Activated CD4-positive, alpha-beta T cell treated with anti-CD3 and anti-CD28 coated beads, Interleukin-10, Interleukin-2, amounts not matched to agents 100 ng/mL and 50 ng/mL, durations not matched to agents 16 hours and 8 hours (primary cell): ENCODE measurements at regions not wholly inside any gene's neighbourhood (a gene's known extent, or its start where the extent isn't known, plus 50 kb on each side); places are given as distances from the start of the nearest gene placed in this dataset.

Source experiments
- DNase-seq: peaks from one replicate; pipeline ENCODE4 v3.0.0-alpha.2; 2020

DNA sequence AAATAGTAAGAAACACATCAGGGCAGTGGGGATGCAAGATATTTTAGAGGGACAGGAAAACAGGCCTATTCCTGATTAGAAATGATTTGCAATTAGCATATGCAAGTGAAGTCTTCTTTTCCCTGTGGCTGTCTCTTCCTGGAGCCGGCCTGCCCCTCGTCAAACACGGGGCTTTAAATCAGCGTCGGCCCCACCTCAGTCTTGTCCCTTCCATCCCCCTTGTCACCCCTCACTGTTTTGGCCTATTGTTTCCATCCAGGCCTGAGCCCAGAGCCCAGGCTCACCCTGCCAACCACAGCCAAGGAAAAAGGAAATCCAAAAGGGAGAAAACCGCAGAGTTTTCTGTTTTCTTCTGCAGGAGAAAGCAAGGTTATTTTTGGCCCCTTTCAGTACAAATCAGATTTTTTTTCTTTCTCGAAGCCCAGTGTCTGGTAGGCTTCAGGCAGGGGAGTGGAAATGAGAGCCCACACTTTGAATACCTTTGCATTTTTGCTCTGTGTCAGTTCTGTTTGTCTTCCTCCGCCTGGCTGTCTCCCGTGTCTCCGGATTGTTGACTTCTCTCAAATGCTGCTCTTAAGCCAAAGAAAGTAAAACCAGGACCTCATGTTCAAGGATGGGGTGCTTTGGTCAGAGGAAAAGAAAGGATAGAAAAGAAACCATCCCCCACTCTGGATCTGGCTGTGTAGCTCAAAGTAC, 399.9 kb upstream of the CDH11 start:
- DNase-seq: no peak

DNA sequence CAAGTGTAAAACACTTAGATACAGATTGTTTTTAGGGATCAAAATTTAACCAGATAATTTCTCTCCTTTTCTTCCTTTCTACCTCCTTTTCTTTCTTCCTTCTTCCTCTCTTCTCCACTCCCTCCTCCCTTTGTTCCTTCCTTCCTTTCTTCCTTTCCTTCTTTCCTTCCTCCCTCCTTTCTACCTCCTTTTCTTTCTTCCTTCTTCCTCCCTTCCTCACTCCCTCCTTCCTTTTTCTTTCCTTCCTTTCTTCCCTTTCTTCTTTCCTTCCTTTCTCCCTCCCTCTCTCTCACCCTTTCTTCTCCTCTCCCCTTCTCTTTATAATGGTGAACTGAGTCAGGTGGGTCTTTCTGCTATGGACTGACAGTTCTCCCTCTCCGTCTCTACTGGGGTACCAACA, 397.5 kb upstream of the CDH11 start:
- DNase-seq: no peak

DNA sequence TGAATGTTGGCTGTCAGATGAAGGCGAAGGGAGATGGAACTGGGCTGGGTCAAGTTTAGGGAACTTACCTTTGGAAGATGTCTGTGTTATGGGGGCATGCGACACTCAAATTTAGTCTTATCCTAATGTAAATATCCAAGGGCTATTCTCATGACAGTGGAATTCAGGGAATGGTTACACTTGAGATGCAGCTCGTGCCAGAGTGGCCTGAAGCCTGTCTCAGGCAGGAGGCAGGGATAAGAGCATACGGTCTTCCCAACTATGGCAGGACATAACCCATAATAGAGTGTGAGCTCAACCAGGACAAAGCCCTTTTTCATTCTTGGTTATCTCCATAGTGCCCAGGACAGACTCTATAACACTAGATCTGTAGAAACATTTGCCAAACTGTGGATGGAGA, 393.3 kb upstream of the CDH11 start:
- no peak for DNase-seq

DNA sequence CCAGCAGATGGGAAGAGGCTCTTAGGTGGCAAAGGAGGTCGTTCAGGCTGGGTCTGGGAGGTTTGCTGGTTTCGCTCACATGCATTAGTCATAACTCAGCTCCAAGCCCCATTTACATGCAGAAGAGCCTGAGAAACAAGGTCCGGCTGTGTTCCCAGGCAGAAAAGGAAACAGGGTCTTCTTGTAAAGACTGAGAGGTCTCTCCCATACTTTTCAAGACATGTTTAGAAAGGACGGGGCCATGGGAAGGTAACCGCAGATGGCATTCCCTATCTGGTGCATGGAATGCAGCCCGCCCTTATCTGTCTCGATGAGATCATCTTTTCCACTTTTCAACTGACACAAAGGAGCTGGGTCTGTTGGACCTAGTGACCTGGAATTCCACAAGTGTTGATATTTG, 389.0 kb upstream of the CDH11 start:
- no peak for DNase-seq

DNA sequence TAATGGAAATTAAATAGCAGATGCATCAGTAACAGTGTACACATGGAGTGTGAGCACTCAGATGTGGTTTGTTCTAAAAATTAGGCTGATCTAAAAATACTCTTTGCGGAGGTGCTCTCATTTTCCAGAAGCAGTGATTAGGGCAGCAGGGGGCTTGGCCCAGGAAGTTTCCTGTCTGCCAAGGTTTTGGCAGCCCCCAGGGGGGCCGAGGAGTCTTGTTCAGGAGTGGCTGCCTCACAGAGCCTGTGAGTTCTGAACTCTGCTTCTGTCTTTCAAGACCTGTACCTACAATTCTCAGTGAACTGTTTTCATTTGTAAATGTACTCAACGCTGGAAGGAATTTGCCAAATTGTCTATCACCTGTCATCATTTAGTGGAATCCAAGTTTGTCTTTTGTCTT, 388.4 kb upstream of the CDH11 start:
- DNase-seq: no peak

DNA sequence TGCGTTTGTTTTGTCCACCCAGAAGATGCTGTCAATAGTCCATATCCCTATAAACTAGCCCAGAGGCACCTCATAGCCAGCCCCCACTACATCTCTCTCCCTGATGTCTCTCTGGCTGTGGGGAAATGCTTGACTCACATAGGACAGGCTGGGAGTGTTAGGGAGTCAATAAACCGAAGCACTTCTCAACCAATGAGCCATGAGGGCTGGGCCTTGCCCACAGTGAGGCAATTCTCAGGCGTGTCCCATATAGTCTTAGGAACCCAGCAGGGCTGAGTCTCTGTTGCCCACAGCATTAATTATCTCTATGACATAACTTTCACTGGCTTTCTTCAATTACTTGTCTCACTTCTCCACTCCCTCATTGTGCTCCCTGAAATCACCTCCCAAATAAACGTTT, 387.3 kb upstream of the CDH11 start:
- DNase-seq: no peak

DNA sequence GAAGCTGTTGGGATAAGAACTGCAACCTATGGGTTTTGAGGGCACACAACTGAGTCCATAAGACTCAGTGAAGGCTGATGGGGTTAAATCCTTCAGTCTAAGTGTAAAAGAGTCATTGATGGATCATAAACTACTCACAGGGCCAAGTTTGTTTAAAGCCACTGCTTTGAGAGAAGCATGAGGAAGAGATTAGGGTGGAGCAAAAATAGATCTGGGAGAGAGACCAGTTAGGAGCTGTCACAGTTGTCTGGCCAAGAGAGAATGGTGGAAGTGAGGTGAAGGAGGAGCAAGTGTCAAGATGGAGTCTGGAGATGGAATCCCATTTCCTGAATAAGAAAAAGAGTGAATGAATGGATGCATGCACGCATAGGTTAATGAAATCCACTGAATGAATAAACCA, 379.1 kb upstream of the CDH11 start:
- no peak for DNase-seq

DNA sequence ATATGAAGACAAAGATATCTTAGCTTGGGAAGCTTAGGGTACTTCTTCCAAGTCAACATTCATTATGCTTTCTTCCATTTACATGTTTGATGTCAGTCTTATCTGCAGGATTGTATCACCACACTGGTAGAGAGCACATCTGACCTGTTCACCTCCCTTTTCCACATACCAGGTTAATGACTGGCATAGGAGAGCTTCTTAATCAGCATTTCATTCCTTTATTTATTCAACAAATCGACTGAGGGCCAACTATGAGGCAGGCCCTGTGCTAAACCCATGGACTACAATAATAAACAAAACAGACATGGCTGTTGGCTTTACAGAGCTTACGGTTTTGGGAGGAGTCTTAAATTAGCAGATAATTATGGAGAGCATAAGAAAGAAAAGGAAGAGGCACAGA, 378.1 kb upstream of the CDH11 start:
- DNase-seq: no peak

DNA sequence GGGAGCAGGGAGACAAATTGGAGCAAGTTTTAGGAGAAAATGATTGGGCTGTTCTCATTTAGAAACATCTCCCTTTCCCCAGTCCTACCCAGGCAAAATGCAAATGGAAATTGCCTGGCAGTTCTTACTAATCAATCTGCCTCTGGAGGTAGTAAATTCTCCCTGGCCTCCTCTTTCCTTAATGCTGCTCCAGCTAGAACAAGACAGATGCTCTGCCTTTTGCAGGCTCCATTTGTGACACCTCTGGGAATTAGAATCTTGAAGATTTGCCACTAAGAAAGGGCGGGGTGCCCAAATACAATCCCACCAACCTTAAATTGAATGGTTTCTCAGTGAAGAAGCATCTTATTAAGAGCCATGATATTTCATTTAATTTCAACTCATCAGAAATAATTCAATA, 377.7 kb upstream of the CDH11 start:
- no peak for DNase-seq

DNA sequence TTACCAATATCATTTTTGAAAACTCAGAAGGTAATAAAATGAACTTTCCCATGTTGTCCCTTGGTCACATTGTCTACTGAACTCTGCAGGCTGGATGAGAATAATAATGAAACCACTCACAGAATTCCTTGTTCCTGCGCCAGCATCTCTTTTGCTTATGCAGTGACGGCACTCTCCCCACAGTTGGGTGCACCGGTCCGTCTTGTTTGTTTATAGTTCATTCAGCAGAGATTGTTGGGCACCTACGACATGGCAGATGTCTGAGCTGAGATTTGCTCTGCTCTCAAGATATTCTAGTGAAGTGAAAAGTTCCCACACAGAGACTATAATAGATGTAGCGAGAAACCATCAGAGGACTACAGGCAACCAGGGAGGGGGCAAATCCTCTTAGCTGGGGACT, 375.7 kb upstream of the CDH11 start:
- no peak for DNase-seq

DNA sequence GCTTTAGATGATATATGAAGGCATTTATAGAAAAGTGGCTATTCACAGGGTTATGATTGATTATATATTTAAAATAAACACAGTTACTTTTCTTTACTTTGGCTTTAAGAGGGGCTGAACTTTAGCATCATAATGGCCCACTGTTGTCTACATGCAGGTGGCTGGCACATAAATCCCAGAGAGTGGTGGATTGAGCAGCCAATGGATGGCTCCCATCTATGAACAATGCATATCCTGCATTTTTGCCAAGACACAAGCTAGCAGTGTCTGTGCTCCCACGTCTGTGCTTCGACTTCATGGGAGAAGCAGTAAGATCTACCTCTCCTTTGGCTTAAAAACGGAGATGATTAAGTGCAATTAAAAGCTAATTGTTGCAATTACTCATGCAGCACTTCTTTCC, 373.2 kb upstream of the CDH11 start:
- DNase-seq: no peak

DNA sequence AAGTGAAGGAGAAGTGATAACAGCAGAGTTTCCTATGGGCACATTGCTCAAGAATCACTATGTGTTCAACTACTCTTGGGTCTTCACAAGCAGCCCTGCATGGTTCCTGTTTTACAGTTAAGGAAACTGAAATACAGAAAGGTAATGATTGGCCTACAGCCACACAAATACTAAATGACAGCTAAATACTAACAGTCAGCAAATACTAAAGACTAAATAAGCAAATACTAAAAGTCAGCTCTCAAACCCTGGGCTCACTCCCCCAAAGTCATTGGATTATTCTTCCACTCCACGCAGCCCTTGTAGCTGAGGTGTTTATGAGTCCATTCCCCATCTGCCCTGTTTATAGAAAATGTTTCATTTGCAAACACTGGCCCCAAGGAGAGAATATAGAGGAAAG, 372.7 kb upstream of the CDH11 start:
- DNase-seq: no peak

DNA sequence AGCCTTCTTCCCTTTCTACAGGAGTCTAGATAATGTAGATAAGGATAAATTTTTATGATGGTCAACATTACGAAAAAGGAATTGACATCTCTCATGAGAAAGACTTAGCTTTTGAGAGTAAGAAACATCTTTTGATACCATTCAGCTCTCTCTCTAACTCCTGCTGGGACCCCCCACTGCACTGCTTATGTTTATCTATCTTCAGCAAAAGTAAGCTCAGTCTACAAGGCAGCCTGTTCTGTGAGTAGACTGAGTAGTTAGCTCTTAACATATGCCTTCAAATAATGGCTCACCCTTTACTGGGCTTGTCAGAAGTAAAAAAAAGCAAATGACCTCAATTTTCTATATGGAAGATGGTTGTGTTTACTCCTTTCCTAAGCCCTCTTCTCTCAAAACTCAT, 372.2 kb upstream of the CDH11 start:
- DNase-seq: no peak

DNA sequence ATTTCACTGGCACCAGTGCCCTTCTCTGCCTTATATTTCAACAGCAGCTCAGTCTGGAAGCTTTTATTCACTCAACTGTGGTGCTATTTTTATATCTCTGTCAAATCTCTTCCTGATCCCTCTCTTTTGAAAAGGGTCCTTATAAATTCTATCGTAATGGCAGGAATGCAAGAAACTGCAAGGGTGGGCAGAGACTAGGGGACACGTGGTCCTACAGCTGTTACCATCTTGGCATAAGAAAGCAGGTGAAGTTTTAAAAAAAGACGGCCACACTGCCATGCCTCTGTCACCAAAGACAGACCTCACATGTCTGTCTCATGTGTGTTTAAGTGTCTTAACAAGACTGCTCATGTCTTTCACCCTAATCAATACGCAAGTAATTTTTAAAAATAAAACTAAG, 368.4 kb upstream of the CDH11 start:
- no peak for DNase-seq

DNA sequence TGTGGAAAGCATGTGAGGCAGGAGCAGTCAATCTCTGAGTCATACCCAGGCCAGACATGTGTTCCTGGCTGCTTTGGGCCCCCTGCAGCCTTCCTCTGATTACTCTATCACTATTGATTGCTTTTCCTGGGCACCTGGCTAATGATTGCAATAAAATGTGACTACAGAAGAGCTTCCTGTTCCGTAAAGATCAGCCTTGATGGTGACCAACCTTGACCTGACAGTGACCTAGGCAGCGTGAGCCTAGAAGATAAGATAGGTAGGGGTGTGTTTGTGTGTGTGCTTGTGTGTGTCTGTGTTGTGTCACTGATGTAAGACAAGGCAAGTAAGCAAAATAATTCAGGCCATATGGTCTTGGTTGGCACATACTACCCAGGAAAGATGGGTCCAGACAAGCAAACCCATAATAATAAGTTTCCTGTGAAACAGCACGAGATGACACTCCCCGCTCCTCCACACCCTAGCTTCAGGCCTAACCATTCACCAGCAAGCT, 367.7 kb upstream of the CDH11 start:
- DNase-seq: no peak

DNA sequence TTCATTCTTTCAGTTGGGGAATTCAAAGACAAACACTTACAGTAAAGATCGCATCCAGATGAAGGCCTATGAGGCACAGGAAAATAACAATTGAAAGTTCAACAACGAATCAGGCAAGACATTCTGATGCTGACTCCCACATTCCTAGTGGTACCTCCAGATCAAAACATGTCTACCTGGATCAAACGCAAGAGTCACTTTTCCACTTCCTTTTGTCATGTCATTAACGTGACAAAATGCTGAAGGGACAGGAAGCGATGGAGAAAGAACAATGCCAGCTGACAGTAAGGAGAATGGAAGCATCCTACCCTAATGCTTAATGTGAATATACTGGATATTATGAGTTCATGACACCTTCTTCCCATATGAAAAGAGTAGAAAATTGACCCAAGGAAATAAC, 365.4 kb upstream of the CDH11 start:
- no peak for DNase-seq

DNA sequence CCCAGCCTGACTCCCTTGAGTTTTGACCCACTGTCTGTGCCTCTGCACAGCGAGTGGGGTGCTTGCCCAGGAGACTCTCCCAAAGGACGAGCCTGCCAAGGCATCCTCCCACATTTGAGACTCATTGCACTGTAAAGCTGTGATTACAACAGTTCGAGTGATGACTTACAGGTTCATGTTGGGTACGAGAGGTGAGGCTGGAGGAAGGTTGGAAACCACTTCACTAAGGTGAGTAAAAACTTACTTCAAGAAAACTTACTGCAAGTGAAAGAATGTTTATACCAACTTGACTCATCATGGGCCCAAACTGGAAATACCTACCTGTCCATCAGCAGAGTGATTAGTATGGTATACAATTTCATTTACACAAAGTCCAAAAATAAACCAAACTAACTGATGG, 360.1 kb upstream of the CDH11 start:
- DNase-seq: no peak

DNA sequence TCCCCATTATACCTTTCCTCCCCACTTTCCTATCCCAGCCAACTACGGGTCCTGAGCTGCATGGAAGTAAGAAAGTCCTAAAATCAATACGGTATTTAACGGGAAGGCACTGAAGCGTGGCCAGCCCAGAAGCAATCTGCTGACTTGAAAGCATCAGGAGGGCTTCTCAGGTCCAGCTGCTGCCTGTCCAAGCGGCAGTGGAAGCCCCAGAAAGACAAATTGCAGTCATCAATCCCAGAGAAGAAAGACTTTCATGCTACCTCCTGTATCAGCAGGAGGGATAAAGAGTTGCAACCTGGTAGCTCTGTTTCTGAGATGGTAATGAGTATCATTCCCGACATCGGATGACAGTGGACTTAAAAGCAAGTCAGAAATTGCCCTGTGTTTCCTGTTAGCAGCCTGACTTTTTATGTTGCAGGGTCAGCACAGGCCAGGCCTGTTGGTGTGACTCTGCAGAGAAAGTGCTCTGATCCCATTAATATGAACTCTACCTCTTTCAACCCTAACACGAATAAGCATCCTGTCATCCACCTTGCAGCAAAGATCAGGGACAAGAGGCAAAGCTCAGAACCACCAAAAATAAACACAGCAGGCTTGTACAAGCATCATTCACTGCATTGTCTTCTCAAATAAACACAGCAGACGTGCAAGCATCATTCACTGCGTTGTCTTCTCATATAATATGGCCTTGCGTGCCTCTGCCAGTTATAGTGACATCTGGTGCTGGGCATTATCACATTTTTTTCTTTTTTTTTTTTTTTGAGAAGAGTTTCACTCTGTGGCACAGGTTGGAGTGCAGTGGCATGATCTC, 358.6 kb upstream of the CDH11 start:
- no peak for DNase-seq

DNA sequence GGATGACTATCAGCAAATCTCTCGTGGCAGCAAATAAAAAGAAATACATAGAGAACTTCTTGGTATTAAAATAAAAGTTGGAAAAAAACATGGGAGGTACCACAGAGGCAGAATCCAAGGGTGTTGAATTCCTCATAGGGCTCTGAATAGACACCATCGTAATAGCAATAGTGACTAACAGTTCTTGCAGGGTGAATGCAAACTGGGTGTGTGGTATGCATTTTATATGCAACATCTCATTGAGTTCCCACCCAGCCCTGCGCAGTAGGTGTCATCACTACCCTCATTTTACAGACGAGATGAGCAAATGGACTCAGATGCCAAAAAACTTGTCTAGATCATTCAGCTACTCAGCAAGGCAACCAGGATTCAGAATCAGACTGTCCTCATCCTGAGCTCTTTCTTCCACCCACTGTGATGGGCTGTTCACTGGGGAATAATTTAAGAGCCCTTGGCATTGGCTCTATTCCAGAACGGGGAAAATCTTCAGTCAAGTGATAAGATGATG, 354.6 kb upstream of the CDH11 start:
- no peak for DNase-seq

DNA sequence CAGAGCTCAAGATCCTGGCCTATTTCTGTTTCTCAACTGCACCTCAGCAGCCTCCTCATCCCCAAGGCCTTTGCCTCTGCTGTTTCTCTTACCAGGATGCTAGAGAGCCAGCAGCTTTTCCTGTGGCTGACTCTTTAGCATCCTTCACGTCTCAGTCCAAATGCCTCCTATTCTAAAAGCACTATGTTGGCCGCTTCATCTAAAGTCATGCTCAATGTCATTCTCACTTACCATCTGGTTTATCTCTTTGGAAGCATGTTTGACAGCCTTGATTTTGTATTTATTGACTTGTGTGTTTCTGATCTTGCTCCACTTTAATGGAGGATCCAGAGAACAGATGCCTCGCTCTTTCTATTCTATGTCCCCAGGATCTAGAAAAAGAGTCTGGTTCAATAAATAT, 351.8 kb upstream of the CDH11 start:
- DNase-seq: no peak

DNA sequence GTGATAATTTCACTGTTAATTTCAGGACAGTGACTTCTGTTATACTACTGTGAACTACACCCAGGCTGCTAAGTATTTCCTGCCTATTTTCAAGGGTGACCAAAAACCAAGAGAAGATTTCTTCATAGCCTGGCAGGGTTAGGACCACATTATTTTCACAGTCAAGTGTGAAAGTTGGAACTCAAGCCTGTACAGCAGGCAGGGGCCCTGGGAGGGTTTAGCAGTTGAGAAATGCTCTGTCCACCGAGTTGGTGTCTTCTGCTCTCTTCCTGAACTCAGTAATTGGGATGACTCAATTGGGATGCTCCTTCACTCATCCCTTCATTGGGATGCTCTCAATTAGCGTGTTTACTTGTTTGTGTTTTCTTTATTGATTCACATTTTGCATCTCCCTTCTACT, 347.3 kb upstream of the CDH11 start:
- no peak for DNase-seq

DNA sequence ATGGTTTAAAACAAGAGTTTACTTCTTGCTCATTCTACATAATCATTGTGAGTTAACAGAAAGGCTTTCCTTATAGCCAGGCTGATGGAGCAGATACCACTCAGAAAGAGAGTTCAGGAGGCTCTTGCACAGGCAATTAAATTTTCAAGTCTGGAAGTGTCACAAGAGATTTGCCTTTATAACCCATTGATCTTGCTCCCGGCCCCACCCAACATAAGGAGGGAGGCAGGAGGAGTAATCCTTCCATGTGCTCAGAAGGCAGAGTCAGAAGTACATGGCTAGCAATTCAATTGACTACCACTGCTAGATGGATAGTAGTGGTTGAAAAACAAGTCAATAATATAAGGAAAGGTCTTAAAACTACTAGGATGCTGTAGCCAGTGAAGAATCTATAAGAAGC, 346.3 kb upstream of the CDH11 start:
- no peak for DNase-seq

DNA sequence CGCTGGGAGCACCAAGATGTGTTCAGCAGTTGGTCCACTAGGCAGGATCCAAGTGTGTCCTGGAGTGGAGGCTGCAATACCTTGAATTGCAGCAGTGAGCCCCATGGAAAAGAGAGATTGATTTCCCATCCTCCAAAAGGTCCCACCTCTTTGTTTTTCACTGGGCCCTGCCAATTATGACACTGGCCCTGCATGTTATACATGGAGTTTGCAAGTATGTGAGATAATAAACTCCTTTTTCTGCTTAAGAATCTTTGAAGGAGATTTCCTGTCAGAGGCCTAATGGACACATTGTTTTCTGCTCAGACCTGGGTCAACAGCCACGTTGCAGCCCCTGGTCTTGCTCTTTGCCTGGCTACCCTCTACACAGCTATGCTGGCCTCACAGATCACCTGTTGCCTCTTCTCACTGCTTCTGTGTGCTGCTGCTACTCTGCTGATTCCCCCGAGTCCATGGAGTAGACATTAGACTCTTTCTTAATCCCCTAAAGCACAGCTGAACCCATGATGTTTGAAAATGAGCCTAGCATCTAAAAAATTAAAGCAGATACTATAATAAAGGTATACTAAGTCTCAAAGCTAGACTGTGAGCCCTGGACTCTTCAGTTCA, 341.9 kb upstream of the CDH11 start:
- DNase-seq: no peak

DNA sequence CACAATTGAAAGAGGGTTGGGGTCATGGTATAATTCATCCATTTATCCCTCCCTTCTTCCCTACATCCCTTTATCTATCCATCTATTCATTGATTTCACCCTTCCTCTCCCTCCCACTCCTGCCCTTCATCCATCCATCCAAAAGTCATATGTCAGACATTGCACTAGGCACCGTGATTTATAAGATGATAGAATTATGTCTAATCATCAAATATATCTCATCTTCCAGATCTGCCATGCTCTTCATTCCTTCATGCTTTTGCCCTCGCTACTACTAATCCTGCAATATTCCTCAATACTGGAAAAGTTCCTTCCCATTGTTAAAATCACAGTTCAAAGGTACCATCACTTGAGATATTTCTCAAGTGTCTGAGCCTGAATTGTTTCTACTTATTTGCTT, 335.2 kb upstream of the CDH11 start:
- no peak for DNase-seq
